ENCODE measurements at regions not wholly inside any gene's neighbourhood (a gene's known extent, or its start where the extent isn't known, plus 50 kb on each side); places are given as distances from the start of the nearest gene placed in this dataset.

DNA sequence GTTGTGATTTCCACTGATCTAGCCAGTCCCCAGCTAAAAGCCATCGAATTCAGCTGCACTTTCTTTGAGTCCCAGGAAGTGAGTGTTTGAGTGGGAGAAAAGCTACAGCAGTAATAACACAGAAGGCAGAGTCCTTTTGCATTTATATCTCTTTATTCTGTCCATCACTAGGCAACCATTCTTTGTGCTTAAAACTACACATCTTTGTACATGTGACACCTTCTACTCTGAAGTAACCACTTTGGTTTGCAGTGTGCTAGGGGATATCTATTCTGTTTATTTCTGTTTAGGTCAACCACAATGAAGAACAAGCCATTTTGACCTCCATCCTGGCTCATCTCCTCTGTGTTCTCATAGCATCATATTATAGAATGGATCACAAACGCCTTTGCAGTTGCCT, 226.0 kb upstream of the SERP2 start:
- TF ChIP-seq, protein P1, sequence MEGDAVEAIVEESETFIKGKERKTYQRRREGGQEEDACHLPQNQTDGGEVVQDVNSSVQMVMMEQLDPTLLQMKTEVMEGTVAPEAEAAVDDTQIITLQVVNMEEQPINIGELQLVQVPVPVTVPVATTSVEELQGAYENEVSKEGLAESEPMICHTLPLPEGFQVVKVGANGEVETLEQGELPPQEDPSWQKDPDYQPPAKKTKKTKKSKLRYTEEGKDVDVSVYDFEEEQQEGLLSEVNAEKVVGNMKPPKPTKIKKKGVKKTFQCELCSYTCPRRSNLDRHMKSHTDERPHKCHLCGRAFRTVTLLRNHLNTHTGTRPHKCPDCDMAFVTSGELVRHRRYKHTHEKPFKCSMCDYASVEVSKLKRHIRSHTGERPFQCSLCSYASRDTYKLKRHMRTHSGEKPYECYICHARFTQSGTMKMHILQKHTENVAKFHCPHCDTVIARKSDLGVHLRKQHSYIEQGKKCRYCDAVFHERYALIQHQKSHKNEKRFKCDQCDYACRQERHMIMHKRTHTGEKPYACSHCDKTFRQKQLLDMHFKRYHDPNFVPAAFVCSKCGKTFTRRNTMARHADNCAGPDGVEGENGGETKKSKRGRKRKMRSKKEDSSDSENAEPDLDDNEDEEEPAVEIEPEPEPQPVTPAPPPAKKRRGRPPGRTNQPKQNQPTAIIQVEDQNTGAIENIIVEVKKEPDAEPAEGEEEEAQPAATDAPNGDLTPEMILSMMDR (IDR thresholded peaks at IDR 0.05), result no peak
- TF ChIP-seq POLR2A (IDR thresholded peaks at IDR 0.05), result no peak
